HG03575 (cell line): ENCODE measurements at regions not wholly inside any gene's neighbourhood (a gene's known extent, or its start where the extent isn't known, plus 50 kb on each side); places are given as distances from the start of the nearest gene placed in this dataset.
"Not testable (repeated sequence)": the region's sequence is repeated elsewhere in the genome, so short reads cannot be mapped to it uniquely, and the experiment has no call there.

Experiments
- ATAC-seq: cut with Tn5 transposase; IDR thresholded peaks from one replicate; pipeline ENCODE4 v1.9.1; 2021; ENCODE audit not compliant: unreplicated experiment, insufficient number of reproducible peaks, low FRiP score; ENCODE audit errors: extremely low read depth

GRCh38 chrX:45815441-45815840, 614.8 kb upstream of the DIPK2B start:
- ATAC-seq = no peak

- ATAC-seq = no peak
Measured at GRCh38 chrX:45811326-45811725, 610.6 kb upstream of the DIPK2B start.

- no peak for ATAC-seq
Measured at GRCh38 chrX:45807572-45808425, 607.1 kb upstream of the DIPK2B start.

GRCh38 chrX:45806410-45807121, 605.9 kb upstream of the DIPK2B start:
- ATAC-seq = no peak

- no peak for ATAC-seq
Measured at GRCh38 chrX:45804276-45804675, 603.6 kb upstream of the DIPK2B start.

GRCh38 chrX:45803383-45803921, 602.8 kb upstream of the DIPK2B start:
- no peak for ATAC-seq

GRCh38 chrX:45801554-45801953, 600.9 kb upstream of the DIPK2B start:
- no peak for ATAC-seq

- ATAC-seq = not testable (repeated sequence)
Measured at GRCh38 chrX:45800746-45801453, 600.2 kb upstream of the DIPK2B start.

- no peak for ATAC-seq
Measured at GRCh38 chrX:45799576-45799975, 598.9 kb upstream of the DIPK2B start.

- no peak for ATAC-seq
Measured at GRCh38 chrX:45795546-45795945, 594.9 kb upstream of the DIPK2B start.

- ATAC-seq = no peak
Measured at GRCh38 chrX:45794995-45795337, 594.3 kb upstream of the DIPK2B start.

GRCh38 chrX:45794323-45794994, 593.8 kb upstream of the DIPK2B start:
- no peak for ATAC-seq

GRCh38 chrX:45788941-45789348, 588.3 kb upstream of the DIPK2B start:
- ATAC-seq = no peak

- no peak for ATAC-seq
Measured at GRCh38 chrX:45788315-45788714, 587.6 kb upstream of the DIPK2B start.

GRCh38 chrX:45784590-45784989, 583.9 kb upstream of the DIPK2B start:
- no peak for ATAC-seq

GRCh38 chrX:45783002-45783401, 582.3 kb upstream of the DIPK2B start:
- ATAC-seq = no peak

- no peak for ATAC-seq
Measured at GRCh38 chrX:45781901-45782553, 581.4 kb upstream of the DIPK2B start.

- no peak for ATAC-seq
Measured at GRCh38 chrX:45778616-45779015, 577.9 kb upstream of the DIPK2B start.

- no peak for ATAC-seq
Measured at GRCh38 chrX:45777366-45777765, 576.7 kb upstream of the DIPK2B start.
